ENCODE measurements at regions not wholly inside any gene's neighbourhood (a gene's known extent, or its start where the extent isn't known, plus 50 kb on each side); places are given as distances from the start of the nearest gene placed in this dataset.

DNA sequence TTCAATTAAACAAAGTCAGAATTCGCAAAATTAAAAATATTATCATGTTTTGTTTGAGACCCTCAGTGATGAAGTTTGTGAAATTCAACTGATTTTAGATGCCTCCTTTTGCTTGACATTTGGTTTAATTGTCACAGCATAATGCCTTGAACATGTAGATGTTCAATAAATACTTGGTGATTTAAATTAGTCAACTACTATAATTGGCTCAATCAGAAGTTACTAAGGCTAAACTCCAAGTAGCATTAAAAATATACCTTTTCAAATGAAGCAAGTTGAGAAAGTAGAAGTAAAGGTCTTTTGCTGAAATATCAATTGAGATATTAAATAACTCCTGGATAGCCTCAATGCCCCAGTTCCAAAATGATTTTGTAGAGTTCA lies 145.8 kb upstream of the AKIRIN2 start:
- no peak for DNase-seq

DNA sequence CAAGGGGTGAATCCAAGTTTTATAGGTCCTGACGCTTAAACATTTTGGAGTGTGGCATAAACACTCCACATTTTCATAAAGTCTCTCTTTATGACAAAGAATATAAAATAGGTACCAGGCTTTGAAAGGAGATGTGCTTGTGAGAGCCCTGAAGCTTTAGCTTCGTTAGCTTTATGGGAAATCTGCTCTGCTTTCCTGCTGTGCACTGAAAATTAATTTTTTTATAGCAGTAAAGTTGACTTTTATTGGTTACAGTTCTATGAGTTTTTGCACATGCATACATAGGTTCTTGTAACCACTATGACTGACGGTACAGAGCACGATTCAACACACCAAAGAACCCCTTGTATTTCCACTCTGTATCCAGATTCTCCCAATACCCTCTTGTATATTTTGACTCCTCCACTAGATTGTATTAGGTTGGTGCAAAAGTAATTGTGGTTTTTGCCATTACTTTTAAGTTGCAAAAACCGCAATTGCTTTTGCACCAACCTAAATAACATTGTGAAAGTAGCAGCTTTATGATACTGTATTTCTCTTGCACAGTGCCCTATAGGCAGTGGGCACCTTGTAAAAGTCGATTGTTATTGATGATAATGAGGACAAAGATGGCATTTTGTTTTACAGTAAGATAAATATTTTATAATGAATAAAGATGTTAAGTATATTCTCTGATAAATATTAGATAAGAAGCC lies 145.2 kb upstream of the AKIRIN2 start:
- no peak for DNase-seq

DNA sequence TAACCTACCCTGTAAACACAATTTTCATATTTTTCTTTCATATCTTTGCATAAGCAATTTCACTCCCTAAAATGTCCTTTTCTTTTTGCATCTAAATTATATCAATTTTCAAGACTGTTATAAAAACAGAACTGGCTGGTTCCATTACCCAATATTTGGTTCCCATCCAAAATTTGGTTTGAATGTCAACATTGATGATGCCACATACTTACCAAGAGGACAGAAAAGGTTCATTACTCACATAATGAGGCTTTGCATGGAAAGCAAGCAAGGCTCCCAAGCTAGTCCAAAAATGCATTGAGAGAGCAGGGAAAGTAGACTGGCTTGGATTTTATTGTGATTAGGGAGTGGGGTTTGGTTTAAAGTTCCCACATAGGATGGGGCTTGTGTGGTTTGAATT lies 144.4 kb upstream of the AKIRIN2 start:
- DNase-seq = no peak

DNA sequence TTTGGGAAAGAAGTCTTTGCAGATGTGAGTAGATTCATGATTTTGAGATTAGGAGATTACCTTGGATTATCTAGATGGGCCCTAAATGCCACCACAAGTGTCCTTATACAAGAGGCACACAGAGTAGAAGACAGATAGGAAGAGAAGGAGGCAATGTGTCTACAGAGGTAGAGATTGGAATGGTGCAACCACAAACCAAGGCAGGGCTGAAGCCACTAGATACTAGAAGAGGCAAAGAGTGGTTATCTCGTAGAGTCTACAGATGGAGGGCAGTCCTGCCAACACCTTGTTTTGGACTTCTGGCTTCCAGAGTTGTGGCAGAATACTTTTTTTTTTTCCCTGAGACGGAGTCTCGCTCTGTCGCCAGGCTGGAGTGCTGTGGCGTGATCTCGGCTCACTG lies 138.3 kb upstream of the AKIRIN2 start:
- DNase-seq = no peak

DNA sequence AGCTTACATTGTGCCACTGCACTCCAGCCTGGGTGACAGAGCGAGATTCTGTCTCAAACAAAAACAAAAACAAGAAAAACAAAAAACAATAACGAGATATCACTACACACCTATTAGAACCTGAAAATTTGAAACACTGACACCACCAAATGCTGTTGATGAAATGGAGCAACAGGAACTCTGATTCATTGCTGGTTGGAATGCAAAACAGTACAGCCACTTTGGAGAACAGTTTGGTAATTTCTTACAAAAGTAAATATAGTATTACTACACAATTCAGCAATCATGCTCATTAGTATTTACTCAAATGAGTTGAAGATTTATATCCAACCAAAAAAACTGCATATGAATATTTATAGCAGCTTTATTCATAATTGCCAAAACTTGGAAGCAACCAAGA lies 135.8 kb upstream of the AKIRIN2 start:
- DNase-seq = no peak

GRCh38 chr6:87837444-87837843 lies 135.4 kb upstream of the AKIRIN2 start:
- no peak for DNase-seq

GRCh38 chr6:87832025-87832825 lies 130.2 kb upstream of the AKIRIN2 start:
- no peak for DNase-seq

DNA sequence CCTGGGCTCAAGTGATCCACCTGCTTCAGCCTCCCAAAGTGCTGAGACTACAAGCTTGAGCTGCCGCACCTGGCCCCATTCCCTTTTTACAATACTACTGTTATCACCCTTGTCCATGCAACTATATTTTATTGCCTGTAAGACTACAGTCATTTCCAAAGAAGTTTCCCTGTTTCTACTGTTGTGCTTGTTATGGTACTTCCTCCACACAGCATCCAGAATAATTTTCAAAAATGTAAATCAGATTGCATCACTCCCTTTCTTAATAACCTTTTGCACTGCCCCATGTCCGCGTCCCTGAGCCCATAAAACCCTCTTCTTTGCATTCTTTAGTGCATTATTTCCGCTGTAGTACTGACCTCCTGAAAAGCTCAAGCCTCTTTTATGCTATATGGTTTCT lies 128.9 kb upstream of the AKIRIN2 start:
- DNase-seq = no peak

DNA sequence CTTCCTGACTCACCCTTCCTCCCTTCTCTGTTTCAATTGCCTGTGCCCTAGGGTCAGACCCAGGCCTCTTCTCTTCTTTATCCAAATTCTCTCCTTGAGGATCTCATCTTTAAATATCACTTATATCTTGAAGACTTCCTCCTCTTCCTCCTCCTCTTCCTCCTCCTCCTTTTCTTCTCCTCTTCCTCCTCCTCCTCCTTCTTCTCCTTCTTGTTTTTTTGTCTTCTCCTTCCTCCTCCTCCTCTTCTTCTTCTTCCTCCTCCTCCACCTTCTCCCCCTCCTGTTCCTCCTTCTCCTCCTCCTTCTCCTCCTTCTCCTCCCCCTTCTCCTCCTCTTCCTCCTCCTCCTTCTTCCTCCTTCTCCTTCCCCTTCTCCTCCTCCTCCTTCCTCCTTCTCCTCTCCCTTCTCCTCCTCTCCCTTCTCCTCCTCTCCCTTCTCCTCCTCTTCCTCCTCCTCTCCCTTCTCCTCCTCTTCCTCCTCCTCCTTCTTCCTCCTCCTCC lies 127.6 kb upstream of the AKIRIN2 start:
- DNase-seq = no peak

- no peak for DNase-seq
Observed at GRCh38 chr6:87828044-87828443, 126.0 kb upstream of the AKIRIN2 start.

- DNase-seq = no peak
Observed at GRCh38 chr6:87827346-87827745, 125.3 kb upstream of the AKIRIN2 start.

GRCh38 chr6:87826424-87826823 lies 124.4 kb upstream of the AKIRIN2 start:
- DNase-seq = no peak

DNA sequence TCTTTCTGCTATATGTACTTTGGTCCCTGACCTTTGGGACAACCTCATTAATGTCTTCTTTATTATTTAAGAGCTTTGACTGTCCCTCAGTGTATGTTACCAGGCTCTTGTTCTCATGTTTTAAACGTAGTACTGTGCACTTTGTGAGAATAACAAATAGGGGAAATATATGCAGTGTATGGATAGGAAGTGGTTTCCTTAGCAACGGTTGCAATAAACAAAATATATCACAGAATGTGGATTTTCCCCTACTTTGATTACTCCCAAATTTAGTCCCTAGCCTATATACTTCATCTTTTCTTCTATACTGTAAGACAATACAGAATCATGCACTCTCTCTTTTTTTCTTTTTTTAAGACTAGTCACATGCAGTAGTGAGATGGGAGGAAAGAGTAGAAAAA lies 123.8 kb upstream of the AKIRIN2 start:
- DNase-seq = no peak

DNA sequence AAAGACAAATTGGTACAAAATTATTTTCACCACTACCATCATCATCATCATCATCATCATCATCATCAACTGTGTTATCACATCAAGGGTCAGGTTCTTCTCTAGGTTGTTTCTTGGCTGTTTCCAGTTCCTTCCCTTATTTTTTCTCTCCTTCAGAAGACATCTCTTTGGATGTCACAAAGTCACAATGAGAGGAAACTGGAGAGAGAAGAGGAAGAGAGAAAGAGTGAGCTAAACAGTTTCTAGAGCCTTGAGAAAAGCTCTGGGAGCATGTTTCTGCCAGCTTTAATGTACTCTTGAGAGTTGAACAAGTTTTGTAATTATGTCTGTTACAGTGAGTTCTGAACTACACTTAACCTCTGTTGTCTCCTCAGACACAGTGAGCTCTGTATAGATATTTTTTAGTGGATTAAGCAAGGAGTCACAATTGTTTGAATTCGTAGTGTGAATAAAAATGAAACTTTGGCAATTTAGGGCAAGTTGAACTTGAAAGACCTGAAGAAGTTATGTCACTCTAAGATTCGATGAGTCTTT lies 123.0 kb upstream of the AKIRIN2 start:
- no peak for DNase-seq

DNA sequence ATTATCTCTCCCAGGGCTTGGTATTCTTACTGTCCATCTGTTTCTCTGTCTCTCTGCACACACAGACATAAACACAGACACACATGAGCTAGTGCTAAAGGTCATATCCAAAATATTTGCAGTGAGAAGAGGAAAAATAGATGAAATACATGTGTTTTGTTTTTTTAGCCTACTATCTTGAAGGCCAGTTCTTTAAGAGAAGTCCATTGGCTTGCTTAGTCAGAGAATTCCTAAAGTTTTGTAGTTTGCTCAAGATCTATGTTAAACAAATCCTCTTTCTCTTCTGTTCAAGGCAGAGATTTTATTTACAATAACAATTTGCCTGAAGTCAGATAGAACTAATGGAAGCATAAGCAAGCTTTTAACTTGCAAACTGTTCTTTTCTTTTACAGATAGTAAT lies 120.0 kb upstream of the AKIRIN2 start:
- DNase-seq = no peak

DNA sequence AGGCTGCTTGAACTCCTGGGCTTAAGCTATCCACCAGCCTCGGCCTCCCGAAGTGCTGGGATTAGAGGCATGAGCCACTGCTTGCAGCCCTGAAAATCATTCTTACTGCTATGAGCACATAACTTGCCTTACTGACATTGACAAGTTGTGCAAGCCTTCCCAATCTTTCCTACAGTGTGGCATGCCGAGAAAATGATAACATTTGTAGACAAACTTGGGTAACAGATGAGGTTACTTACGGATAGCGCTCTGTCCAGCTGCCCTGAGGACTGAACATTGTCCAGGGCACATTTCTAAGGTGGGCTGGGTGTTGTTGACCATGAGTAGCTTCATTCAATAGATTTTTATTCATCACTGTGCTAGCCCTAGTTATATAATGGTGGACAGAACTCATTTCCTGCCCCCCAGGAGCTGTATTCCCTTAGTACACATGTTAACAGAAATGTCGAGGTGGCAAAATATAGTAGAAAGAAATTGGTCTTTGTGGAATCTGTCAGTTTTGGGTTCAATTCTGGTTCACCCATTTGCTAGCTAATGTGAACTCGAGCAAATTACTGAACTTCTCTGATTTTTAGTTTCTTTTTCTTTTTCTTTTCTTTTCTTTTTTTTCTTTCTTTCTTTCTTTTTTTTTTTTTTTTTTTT lies 118.4 kb upstream of the AKIRIN2 start:
- DNase-seq = no peak

DNA sequence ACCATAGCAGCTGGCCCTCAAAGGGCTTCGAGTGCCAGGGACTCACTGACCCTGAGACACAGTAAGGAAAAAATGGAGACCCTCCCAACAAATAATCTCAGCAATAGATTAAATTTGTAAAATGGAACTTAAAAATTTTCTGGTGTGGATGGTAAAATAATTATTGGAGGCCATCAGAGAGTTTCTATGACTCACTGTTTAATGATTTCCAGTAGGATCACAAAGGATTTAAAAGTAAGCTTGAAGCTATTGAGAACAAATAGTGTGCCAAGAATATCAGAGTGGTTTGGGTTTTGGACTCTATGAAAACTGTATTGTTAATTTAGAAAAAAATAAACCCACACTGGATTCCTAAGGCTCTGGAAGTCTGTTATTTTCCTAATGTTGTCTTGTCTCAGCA lies 115.2 kb upstream of the AKIRIN2 start:
- no peak for DNase-seq

DNA sequence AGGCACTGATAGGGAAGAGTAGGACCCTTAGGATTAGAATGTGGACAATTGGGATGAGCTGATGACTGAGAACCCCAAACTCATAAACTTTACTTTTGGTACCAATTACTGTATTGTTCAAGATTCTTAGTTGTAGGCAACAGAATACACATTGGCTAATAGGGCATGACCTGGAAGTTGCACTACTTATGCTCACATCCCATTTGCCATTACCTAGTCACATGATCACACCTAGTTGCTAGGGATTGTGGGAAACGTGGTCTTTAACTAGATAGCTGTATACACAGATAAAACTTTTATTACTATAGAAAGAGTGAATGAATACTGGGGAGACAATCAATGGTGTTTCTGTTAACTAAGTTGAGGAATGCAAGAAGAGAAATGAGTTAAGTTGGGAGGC lies 113.4 kb upstream of the AKIRIN2 start:
- no peak for DNase-seq

- DNase-seq = no peak
Observed at GRCh38 chr6:87808005-87808757, 106.1 kb upstream of the AKIRIN2 start.

DNA sequence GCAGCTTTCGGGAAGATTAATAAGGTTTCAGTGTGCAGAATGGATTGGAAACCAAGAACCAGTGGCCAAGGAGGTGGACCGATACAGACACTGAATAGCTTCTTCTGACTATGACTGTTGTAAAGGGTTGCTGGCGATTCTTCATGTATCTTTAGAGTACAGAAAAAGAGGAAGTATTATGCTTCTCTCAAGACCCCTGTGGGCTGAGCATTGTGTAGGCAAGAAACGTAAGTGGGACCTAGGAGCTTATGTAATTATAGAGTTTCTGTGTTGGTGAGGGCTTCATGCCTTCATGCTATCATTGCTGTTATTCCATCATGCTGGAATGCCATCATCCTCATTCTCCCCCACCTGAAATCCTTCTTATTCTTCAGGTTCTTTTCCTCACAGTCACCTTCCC lies 105.4 kb upstream of the AKIRIN2 start:
- DNase-seq = no peak

DNA sequence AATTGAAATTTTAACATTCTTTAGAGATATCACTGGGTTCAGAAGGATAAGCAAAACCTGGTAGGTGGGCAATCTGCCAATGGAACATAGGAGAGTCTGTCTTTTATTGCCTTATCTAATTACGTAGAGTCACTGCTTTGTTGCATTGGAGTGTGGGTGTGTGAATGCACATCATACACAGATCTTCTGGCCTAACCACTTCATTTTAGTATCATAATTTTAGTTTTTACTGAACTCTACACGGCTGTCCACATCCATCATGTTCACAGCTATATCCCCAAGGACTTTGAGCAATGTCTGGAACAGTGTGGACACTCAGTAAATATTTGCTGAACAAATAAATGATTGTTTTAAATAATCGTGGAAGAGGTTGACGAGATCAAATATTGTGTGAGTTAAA lies 104.6 kb upstream of the AKIRIN2 start:
- DNase-seq = no peak

- no peak for DNase-seq
Observed at GRCh38 chr6:87806099-87806498, 104.1 kb upstream of the AKIRIN2 start.

DNA sequence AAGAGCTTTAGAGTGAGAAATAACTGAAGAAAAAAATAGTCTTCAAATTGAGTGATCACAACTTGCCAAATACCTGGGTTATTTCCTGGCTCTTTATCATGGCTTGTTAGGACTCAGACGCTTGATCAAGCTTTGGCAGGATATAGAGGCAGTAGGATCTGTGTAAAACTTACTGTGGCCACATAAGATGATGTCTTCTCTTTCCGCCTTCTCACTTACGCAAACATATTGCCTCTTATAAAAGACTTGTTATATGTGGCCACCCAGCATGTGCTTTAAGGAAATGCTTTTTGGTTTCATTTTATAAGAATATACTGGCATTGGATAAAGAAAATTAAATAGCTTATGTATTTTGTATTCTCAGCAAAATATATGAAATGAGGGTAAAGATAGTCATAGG lies 101.8 kb upstream of the AKIRIN2 start:
- no peak for DNase-seq

All from occipital lobe (tissue), 1 donor.